SU-DHL-6 (cell line): ENCODE measurements at regions not wholly inside any gene's neighbourhood (a gene's known extent, or its start where the extent isn't known, plus 50 kb on each side); places are given as distances from the start of the nearest gene placed in this dataset.

ENCODE experiments used
- CTCF ChIP-seq: fragments of 200-600 bp; sonication (generic); IDR thresholded peaks from one replicate; pipeline ENCODE4 v1.5.1; 2017; ENCODE audit warnings: antibody characterized with exemption, mild to moderate bottlenecking, low read length, moderate library complexity; ENCODE audit not compliant: insufficient read depth, poor library complexity, severe bottlenecking
- EZH2phosphoT487 ChIP-seq: fragments of 200-600 bp; sonication (generic), shearing (Covaris generic); conservative IDR thresholded peaks from 2 replicates; pipeline ENCODE4 v1.6.1; 2018; ENCODE audit warnings: mild to moderate bottlenecking, antibody characterized with exemption, low read length, moderate library complexity, mixed read lengths

- TF ChIP-seq CTCF (no peak), EZH2phosphoT487 (no peak)
Observed at GRCh38 chr15:79164043-79164442, 73.5 kb upstream of the RASGRF1 start.
